ENCODE measurements at regions not wholly inside any gene's neighbourhood (a gene's known extent, or its start where the extent isn't known, plus 50 kb on each side); places are given as distances from the start of the nearest gene placed in this dataset.

DNA sequence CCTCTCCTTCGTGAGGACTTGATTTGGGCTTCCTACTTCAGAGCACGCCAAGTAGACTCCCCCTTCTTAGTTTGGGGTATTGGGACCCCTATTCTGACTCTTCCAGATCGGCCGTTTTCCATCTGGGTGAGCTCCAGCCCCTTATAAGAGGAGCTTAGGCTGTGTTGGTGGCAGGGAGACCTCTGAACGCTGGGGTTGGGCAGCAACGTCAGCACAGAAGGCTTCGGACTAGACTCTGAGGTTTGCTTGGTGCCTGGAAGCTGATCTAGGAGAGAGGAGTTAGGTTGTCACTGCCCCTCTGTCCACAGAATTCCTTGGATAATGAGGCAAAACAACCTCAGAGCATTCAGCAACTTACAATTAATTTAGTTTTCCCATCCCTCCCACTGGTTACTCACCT lies 99.2 kb upstream of the RTL1 start:
- TF ChIP-seq, protein P1, sequence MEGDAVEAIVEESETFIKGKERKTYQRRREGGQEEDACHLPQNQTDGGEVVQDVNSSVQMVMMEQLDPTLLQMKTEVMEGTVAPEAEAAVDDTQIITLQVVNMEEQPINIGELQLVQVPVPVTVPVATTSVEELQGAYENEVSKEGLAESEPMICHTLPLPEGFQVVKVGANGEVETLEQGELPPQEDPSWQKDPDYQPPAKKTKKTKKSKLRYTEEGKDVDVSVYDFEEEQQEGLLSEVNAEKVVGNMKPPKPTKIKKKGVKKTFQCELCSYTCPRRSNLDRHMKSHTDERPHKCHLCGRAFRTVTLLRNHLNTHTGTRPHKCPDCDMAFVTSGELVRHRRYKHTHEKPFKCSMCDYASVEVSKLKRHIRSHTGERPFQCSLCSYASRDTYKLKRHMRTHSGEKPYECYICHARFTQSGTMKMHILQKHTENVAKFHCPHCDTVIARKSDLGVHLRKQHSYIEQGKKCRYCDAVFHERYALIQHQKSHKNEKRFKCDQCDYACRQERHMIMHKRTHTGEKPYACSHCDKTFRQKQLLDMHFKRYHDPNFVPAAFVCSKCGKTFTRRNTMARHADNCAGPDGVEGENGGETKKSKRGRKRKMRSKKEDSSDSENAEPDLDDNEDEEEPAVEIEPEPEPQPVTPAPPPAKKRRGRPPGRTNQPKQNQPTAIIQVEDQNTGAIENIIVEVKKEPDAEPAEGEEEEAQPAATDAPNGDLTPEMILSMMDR (conservative IDR thresholded peaks at IDR 0.05), result no peak
- TF ChIP-seq ZFX (IDR thresholded peaks at IDR 0.05), result no peak
